ENCODE measurements at regions not wholly inside any gene's neighbourhood (a gene's known extent, or its start where the extent isn't known, plus 50 kb on each side); places are given as distances from the start of the nearest gene placed in this dataset.
A peak's percentile ranks its signal among the peaks of the same experiment; 100 is the strongest.
"Not testable (repeated sequence)": the region's sequence is repeated elsewhere in the genome, so short reads cannot be mapped to it uniquely, and the experiment has no call there.

DNA sequence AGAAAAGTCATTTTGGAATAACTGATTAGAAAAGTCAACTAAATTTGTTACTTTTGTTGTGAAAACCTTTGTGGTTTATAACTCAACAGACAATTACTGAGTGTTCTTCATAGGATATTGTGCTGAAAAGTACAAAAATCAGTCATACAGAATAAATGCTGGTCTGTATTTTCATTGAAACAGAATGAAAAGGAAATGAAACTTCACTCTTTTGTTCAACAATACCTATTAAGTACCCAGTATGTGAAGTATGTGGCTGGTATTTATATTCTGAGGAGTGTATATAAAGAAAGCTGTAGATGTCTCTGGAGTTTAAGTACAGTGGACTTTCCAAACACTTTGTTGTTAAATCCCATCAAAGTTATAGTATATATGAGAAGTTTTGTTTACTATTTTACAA, 828.4 kb upstream of the ATXN8OS start:
- DNase-seq (ENCODE audit: low read depth, low spot score) = no peak

- no peak for DNase-seq (ENCODE audit: low read depth, low spot score)
Measured at GRCh38 chr13:69274231-69274630, 833.4 kb upstream of the ATXN8OS start.

GRCh38 chr13:69264362-69265334, 843.0 kb upstream of the ATXN8OS start:
- no peak for DNase-seq (ENCODE audit: low read depth, low spot score)

GRCh38 chr13:69243366-69243765, 864.3 kb upstream of the ATXN8OS start:
- no peak for DNase-seq (ENCODE audit: low read depth, low spot score)

GRCh38 chr13:69234171-69234570, 873.5 kb upstream of the ATXN8OS start:
- DNase-seq (ENCODE audit: low read depth, low spot score) = peak; percentile 23

DNA sequence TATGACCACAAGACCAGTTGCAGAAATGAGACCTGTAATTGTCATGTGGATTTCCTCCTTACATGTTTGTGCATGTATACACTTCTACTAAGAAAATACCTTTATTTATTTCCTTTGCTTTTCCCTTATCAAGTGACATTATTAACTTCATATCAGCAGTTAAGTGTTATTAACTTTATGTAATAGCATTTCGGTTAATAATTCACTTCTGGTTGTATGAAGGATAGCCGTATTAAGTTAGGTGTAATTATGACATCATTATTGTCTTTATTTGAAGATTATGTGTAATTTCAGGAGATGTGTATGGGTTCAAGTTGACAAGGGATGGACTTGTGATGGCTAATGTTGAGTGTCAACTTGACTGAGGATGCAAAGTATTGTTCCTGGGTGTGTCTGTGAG, 881.2 kb upstream of the ATXN8OS start:
- no peak for DNase-seq (ENCODE audit: low read depth, low spot score)

DNA sequence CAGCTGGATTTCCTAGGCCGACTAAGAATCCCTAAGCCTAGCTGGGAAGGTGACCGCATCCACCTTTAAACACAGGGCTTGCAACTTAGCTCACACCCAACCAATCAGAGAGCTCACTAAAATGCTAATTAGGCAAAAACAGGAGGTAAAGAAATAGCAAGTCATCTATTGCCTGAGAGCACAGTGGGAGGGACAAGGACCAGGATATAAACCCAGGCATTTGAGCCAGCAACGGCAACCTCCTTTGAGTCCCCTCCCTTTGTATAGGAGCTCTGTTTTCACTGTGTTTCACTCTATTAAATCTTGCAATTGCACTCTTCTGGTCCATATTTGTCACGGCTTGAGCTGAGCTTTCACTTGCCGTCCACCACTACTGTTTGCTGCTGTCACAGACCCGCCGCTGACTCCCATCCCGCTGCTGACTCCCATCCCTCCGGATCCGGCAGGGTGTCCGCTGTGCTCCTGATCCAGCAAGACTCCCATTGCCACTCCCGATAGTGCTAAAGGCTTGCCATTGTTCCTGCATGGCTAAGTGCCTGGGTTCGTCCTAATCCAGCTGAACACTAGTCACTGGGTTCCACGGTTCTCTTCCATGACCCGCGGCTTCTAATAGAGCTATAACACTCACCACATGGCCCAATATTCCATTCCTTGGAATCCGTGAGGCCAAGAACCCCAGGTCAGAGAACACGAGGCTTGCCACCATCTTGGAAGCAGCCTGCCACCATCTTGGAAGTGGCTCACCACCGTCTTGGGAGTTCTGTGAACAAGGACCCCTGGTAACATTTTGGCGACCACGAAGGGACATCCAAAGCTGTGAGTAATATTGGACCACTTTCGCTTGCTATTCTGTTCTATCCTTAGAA, 885.8 kb upstream of the ATXN8OS start:
- DNase-seq (ENCODE audit: low read depth, low spot score) = not testable (repeated sequence)

DNA sequence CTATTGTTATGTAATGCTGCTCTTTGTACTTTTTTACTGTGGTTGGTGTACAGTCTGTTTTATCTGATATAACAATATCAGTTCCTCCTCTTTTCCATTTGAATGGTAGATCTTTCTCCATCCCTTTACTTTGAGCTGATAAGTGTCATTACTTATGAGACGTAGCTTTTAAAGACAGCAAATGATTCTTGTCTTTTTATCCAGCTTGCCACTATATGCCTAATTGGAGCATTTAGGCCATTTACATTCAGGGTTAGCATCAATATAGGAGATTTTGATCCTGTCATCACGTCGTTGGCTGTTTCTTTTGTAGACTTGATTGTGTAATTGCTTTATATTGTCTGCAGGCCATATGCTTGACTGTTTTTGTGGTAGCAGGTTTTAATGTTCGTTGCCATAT, 894.2 kb upstream of the ATXN8OS start:
- DNase-seq (ENCODE audit: low read depth, low spot score) = no peak

- no peak for DNase-seq (ENCODE audit: low read depth, low spot score)
Measured at GRCh38 chr13:69204620-69205019, 903.0 kb upstream of the ATXN8OS start.

DNA sequence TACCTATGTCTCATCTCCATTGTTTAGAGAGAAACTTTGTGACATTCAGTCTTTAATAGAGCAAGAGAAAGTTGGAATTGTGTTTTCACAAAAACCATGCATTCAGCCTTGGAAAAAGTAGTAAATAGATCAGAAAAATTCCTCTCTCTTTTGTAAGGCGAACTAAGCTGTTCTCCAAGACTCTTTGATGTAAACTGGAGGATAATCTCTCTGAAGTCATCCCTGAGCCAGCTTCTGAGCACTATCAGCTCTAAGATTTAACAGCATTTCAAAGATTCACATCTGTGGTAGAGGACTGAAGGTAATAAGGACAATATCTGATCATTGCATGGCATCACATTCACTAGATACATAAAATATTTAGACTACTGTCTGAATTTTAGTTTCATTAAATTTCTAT, 904.6 kb upstream of the ATXN8OS start:
- no peak for DNase-seq (ENCODE audit: low read depth, low spot score)

DNA sequence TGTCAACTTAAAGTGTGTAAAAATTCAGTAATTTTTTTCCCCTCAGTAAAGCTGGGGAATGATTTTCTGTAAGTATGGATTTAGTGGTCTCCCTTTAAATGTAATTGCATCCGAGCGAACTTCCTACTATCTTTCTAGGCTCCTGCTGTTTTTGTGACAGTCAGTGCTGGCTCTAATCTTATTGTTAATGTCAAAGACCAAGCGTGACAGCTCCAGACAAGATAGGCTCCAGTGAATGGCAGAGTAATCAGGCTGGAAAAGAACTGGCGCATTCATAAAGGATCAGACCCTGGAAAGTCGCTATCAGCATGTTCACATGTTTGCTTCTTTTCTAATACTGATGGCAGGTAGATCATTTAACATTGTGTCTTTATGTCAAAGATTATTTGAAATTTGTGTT, 908.0 kb upstream of the ATXN8OS start:
- DNase-seq (ENCODE audit: low read depth, low spot score) = no peak

GRCh38 chr13:69198706-69199105, 908.9 kb upstream of the ATXN8OS start:
- DNase-seq (ENCODE audit: low read depth, low spot score) = no peak

DNA sequence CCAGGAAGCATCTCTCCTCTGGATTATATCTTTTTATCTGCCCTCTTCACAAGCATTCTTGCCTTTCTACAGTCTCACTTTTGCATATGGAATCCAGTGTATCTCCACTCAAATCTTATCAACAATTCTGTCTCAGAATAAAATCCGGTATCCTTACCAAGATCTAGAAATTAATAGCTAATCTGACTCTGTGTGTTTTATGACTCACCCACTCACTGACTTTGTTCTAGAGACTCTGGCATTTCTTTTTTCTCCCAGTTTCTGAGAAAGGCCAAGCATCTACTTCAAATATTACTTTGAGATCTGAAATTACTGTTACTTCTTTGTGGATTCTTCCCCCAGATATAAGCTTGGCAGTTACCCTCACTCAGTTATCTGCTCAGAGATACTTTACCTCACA, 913.5 kb upstream of the ATXN8OS start:
- no peak for DNase-seq (ENCODE audit: low read depth, low spot score)

DNA sequence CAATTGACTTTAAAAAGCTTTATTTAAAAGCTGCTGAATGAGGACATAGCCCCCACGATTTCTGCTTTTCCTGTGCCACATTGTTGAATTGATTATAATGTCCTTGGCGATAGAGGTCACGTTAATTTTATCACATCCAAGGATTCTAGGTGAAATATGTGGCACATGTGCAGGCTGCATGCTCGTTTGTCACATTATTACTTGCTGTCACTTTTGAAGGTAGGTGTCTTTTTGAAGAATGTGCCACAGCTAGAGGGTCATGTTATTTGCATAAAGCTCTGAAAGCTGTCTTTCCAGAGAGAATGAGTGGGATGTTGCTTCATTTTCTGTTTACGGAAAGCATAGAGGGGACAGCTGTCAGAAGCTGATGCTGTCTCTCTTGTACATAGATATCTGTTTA, 927.6 kb upstream of the ATXN8OS start:
- no peak for DNase-seq (ENCODE audit: low read depth, low spot score)

DNA sequence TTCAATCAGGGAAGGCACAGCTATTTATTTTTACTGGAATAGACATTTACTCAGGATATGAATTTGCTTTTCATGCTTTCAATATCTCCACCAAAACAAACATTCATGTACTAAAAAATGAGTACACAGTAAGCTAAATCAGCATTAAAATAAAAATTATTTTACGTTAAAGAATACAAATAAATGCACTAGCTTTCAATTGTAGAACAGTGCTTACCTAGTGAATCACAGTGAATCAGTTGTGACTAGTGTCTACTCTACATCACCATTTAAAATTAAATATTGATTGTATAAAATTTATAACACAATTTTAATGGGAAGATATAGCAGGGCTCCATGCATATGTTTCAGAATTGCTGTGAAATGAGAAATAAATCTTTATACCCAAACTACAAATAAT, 929.6 kb upstream of the ATXN8OS start:
- DNase-seq (ENCODE audit: low read depth, low spot score) = no peak

DNA sequence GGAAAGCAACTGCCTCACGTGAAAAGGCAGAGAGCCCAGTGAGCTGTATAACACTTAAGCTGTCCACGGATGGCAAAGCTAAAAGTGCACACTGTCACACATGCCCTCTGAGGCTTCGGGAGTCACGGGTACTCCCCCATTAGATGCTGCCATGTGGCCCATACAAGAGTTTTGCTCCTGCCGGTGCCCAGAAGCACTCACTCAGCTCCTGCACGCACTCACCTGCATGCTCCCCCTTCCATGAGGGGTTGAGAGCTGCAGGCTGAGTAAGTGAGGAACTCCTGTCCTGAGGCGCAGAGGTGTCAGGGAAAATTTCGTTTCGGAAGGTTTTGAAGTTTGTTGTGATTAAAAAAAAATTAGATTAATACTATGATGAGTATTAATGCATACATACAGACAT, 939.2 kb upstream of the ATXN8OS start:
- DNase-seq (ENCODE audit: low read depth, low spot score) = no peak

DNA sequence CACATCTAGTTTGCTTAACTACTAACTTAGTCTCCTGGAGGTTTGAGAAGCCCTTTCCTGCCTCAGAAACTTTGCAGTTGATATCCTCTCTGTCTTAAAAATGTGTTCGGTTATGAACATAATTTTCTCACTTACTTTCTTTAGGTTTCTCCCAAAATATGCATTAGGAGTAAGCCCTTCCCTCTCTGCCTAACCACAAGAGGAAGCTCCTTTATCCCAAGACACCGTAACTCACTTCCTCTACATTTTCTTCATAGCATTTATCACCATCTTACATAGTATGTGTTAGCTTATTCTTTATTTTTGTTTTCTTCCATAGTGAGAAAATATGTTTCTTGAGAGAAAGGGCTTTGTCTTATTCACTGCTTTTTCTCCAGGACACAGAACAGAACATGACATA, 952.5 kb upstream of the ATXN8OS start:
- no peak for DNase-seq (ENCODE audit: low read depth, low spot score)

GRCh38 chr13:69142101-69142500, 965.5 kb upstream of the ATXN8OS start:
- DNase-seq (ENCODE audit: low read depth, low spot score) = no peak

- DNase-seq (ENCODE audit: low read depth, low spot score) = no peak
Measured at GRCh38 chr13:69124996-69125395, 982.6 kb upstream of the ATXN8OS start.

GRCh38 chr13:69109891-69110525, 997.6 kb upstream of the ATXN8OS start:
- no peak for DNase-seq (ENCODE audit: low read depth, low spot score)

- DNase-seq (ENCODE audit: low read depth, low spot score) = no peak
Measured at GRCh38 chr13:69108486-69108885, 999.1 kb upstream of the ATXN8OS start.

DNA sequence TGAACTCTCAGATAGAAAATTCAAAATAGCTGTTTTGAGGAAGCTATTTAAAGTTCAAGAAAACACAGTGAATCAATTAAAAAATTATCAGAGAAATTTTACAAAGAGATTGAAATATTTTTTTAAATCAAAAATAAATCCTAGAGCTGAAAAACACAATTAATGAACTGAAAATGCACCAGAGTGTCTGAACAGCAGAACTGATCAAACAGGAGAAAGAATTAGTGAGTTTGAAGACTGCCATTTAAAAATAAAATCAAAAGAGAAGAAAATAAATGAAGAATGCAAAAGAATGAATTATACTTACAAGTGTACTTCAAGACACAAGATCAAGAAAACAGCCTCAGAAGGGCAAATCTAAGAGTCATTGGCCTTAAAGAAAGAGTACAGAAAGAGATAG, 1000.2 kb upstream of the ATXN8OS start:
- no peak for DNase-seq (ENCODE audit: low read depth, low spot score)
